ENCODE measurements at regions not wholly inside any gene's neighbourhood (a gene's known extent, or its start where the extent isn't known, plus 50 kb on each side); places are given as distances from the start of the nearest gene placed in this dataset.

- Histone ChIP-seq H3K4me1 (no peaks in the 10 kb centered on the region), H3K27me3 (no peaks in the 10 kb centered on the region), H3K27ac (no peak overlapping the region), H3K4me3 (no peak overlapping the region), H3K36me3 (no peaks in the 10 kb centered on the region), H3K9me3 (peaks cover 0 to 3% (median 0%) of the 10 kb centered on the region in 12 donors)
- no peak for DNase-seq
- TF ChIP-seq, protein P1, sequence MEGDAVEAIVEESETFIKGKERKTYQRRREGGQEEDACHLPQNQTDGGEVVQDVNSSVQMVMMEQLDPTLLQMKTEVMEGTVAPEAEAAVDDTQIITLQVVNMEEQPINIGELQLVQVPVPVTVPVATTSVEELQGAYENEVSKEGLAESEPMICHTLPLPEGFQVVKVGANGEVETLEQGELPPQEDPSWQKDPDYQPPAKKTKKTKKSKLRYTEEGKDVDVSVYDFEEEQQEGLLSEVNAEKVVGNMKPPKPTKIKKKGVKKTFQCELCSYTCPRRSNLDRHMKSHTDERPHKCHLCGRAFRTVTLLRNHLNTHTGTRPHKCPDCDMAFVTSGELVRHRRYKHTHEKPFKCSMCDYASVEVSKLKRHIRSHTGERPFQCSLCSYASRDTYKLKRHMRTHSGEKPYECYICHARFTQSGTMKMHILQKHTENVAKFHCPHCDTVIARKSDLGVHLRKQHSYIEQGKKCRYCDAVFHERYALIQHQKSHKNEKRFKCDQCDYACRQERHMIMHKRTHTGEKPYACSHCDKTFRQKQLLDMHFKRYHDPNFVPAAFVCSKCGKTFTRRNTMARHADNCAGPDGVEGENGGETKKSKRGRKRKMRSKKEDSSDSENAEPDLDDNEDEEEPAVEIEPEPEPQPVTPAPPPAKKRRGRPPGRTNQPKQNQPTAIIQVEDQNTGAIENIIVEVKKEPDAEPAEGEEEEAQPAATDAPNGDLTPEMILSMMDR (IDR thresholded peaks at IDR 0.05) = no peak
- no peak for TF ChIP-seq POLR2A (IDR thresholded peaks at IDR 0.05)
- ATAC-seq = no peak
- intact Hi-C loops (cut with DNase I) = no loop called here
- 65 to 80% (median 73%) methylated on average over 1 of the region's 1 CpG for WGBS, 4 donors
Measured at GRCh38 chr13:53343361-53343744, 314.7 kb downstream of the OLFM4 start.

DNA sequence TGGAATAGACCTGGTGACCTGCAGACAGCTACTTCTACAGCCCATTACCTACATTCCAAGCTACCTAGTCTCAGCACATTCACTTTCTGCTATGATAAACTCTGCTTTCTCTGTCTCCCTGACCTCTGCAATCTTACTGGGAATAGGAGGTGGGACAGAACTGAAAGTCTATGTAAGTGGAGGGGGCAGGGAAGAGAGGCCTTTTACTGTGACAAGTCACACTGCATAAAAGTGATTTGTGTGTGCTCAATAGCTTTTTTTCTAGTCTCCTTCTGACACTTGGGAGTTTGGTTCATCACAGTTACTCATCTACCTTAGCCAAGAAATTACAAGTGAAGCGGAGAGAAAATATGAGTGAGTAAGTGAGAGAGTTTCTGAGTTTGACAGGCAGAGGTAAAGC is 322.4 kb downstream of the OLFM4 start:
- WGBS, 4 donors = 89 to 97% (median 92%) methylated on average over 1 of the region's 1 CpG
- H3K27me3 ChIP-seq = peaks cover 0 to 4% (median 0%) of the 10 kb centered on the region in 9 donors
- H3K36me3 ChIP-seq = no peaks in the 10 kb centered on the region
- intact Hi-C loops (cut with DNase I) = no loop called here
- TF ChIP-seq, protein P1 (IDR thresholded peaks at IDR 0.05) = no peak
- TF ChIP-seq POLR2A (IDR thresholded peaks at IDR 0.05) = no peak
- DNase-seq (no peak), ATAC-seq (no peak)
- no peak overlapping the region for H3K4me3 ChIP-seq
- no peaks in the 10 kb centered on the region for H3K9me3 ChIP-seq
- no peak overlapping the region for H3K27ac ChIP-seq
- H3K4me1 ChIP-seq = no peaks in the 10 kb centered on the region

GRCh38 chr13:53357582-53357981 is 329.0 kb downstream of the OLFM4 start:
- Histone ChIP-seq H3K4me1 (no peaks in the 10 kb centered on the region), H3K36me3 (no peaks in the 10 kb centered on the region), H3K27me3 (no peaks in the 10 kb centered on the region), H3K27ac (no peak overlapping the region), H3K9me3 (no peaks in the 10 kb centered on the region), H3K4me3 (no peak overlapping the region)
- ATAC-seq (no peak), DNase-seq (no peak)
- intact Hi-C loops (cut with DNase I) = no loop called here
- no peak for TF ChIP-seq POLR2A (IDR thresholded peaks at IDR 0.05)
- TF ChIP-seq, protein P1 (IDR thresholded peaks at IDR 0.05) = no peak
- 68 to 76% (median 70%) methylated on average over 3 of the region's 3 CpGs for WGBS, 4 donors

DNA sequence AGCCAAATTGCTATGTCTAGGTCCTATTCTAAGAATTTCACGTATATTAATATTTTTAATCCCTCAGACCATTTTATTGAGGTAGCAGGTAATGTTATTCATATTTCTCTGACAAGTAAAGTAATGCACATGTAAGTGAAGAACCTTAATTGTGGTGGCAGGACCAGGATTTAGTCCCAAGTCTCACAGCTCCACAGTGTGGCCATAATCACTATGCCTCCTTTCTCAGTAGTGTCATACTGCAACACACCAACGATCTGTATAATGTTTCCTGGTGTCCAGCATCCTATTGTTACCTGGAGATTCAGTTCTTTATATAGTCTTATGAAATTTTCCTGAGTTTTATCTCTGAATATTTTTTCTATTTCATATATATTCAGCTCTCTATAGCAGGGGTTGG is 340.3 kb downstream of the OLFM4 start:
- WGBS, 4 donors = 61 to 71% (median 67%) methylated on average over 2 of the region's 2 CpGs
- no peaks in the 10 kb centered on the region for H3K9me3 ChIP-seq
- TF ChIP-seq, protein P1 (IDR thresholded peaks at IDR 0.05) = no peak
- no peak for TF ChIP-seq POLR2A (IDR thresholded peaks at IDR 0.05)
- H3K27ac ChIP-seq = no peak overlapping the region
- H3K36me3 ChIP-seq = no peaks in the 10 kb centered on the region
- H3K4me3 ChIP-seq = no peak overlapping the region
- no peaks in the 10 kb centered on the region for H3K27me3 ChIP-seq
- no peaks in the 10 kb centered on the region for H3K4me1 ChIP-seq
- intact Hi-C loops (cut with DNase I) = no loop called here
- DNase-seq (no peak), ATAC-seq (no peak)
